ENCODE measurements at regions not wholly inside any gene's neighbourhood (a gene's known extent, or its start where the extent isn't known, plus 50 kb on each side); places are given as distances from the start of the nearest gene placed in this dataset.

DNA sequence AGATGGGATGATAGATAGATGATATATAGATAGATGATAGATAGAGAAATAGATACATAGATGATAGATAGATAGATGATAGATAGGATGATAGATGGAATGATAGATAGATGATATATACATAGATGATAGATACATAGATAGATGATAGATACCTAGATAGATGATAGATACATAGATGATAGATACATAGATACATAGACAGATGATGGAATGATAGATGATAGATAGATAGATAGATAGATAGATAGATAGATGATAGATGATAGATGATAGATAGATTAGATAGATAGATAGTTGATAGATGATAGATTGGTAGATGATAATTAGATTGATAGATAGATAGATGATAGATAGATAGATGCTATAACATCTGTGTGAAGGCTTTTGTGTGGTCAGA, 201.7 kb upstream of the RAB4A start:
- no peak for TF ChIP-seq CTCF (IDR thresholded peaks at IDR 0.05)
- TF ChIP-seq POLR2A (IDR thresholded peaks at IDR 0.05), result no peak
- H3K27ac ChIP-seq, result no peak overlapping the region
- no peaks in the 10 kb centered on the region for H3K9me3 ChIP-seq
- no peaks in the 10 kb centered on the region for H3K36me3 ChIP-seq
- ATAC-seq, result no peak
- no peaks in the 10 kb centered on the region for H3K27me3 ChIP-seq
- peaks cover 0 to 3% (median 1%) of the 10 kb centered on the region in 4 donors for H3K4me1 ChIP-seq
- no peak overlapping the region for H3K4me3 ChIP-seq
- intact Hi-C loops (cut with DNase I), result no loop called here
- no peak for DNase-seq

GRCh38 chr1:229070168-229070567, 200.7 kb upstream of the RAB4A start:
- Histone ChIP-seq H3K27me3 (no peaks in the 10 kb centered on the region), H3K36me3 (no peaks in the 10 kb centered on the region), H3K4me1 (no peaks in the 10 kb centered on the region), H3K4me3 (no peak overlapping the region), H3K9me3 (no peaks in the 10 kb centered on the region), H3K27ac (no peak overlapping the region)
- TF ChIP-seq CTCF (IDR thresholded peaks at IDR 0.05) (no peak), POLR2A (IDR thresholded peaks at IDR 0.05) (no peak)
- WGBS (ENCODE audit: insufficient coverage, low coverage, low lambda C conversion rate, missing lambda C conversion rate), result 50% methylated on average over 2 of the region's 5 CpGs
- peak; percentile 26 to 57 (median 54) for ATAC-seq
- intact Hi-C loops (cut with DNase I), result no loop called here
- DNase-seq, result peak in 2 of 3 donors; percentile 59 to 77

GRCh38 chr1:229073251-229073650, 197.7 kb upstream of the RAB4A start:
- ATAC-seq (no peak), DNase-seq (no peak)
- intact Hi-C loops (cut with DNase I), result no loop called here
- TF ChIP-seq CTCF (IDR thresholded peaks at IDR 0.05), result no peak
- Histone ChIP-seq H3K27ac (no peak overlapping the region), H3K4me3 (no peak overlapping the region), H3K4me1 (no peaks in the 10 kb centered on the region), H3K9me3 (no peaks in the 10 kb centered on the region), H3K27me3 (no peaks in the 10 kb centered on the region), H3K36me3 (no peaks in the 10 kb centered on the region)
- 90% methylated on average over 2 of the region's 6 CpGs for WGBS (ENCODE audit: insufficient coverage, low coverage, low lambda C conversion rate, missing lambda C conversion rate)

DNA sequence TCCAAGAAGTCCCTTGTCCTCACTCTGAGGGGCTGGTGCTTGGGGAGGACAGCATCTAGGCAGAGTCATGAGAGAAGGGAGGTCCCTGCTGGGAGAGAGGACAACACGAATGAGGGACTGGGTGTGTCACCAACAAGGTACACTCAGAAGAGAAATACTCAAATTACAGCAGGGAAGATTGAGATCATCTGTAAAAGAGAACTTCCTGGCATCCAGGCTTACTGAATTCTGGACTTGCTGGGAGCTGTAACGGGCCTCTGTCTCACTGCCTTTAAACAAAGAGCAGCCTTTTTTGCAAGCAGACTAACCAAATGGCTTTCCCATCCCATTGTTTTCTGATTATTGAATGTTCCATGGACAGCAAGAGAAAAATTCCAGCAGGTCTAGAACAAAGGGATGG, 195.7 kb upstream of the RAB4A start:
- intact Hi-C loops (cut with DNase I), result no loop called here
- H3K4me1 ChIP-seq, result no peaks in the 10 kb centered on the region
- WGBS (ENCODE audit: insufficient coverage, low coverage, low lambda C conversion rate, missing lambda C conversion rate), result 65% methylated on average over 2 of the region's 2 CpGs
- DNase-seq, result no peak
- no peak overlapping the region for H3K27ac ChIP-seq
- no peaks in the 10 kb centered on the region for H3K9me3 ChIP-seq
- H3K27me3 ChIP-seq, result no peaks in the 10 kb centered on the region
- no peak for ATAC-seq
- no peaks in the 10 kb centered on the region for H3K36me3 ChIP-seq
- TF ChIP-seq CTCF (IDR thresholded peaks at IDR 0.05) (no peak), POLR2A (IDR thresholded peaks at IDR 0.05) (no peak)
- no peak overlapping the region for H3K4me3 ChIP-seq

- no peak for DNase-seq
- 90% methylated on average over 4 of the region's 4 CpGs for WGBS (ENCODE audit: insufficient coverage, low coverage, low lambda C conversion rate, missing lambda C conversion rate)
- intact Hi-C loops (cut with DNase I), result no loop called here
- no peak for TF ChIP-seq CTCF (IDR thresholded peaks at IDR 0.05)
- TF ChIP-seq POLR2A (IDR thresholded peaks at IDR 0.05), result no peak
- no peak overlapping the region for H3K27ac ChIP-seq
- H3K4me3 ChIP-seq, result no peak overlapping the region
- no peaks in the 10 kb centered on the region for H3K36me3 ChIP-seq
- ATAC-seq, result no peak
- H3K9me3 ChIP-seq, result no peaks in the 10 kb centered on the region
- no peaks in the 10 kb centered on the region for H3K4me1 ChIP-seq
- H3K27me3 ChIP-seq, result no peaks in the 10 kb centered on the region
Observed at GRCh38 chr1:229075716-229076115, 195.2 kb upstream of the RAB4A start.

All from right lobe of liver (tissue), 6 donors.